GM21825 (cell line): ENCODE measurements at regions not wholly inside any gene's neighbourhood (a gene's known extent, or its start where the extent isn't known, plus 50 kb on each side); places are given as distances from the start of the nearest gene placed in this dataset.
"Not testable (repeated sequence)": the region's sequence is repeated elsewhere in the genome, so short reads cannot be mapped to it uniquely, and the experiment has no call there.

Source experiments
- ATAC-seq: cut with Tn5 transposase; IDR thresholded peaks from one replicate; pipeline ENCODE4 v1.9.1; 2021; ENCODE audit warnings: mild to moderate bottlenecking, moderate library complexity; ENCODE audit not compliant: unreplicated experiment

- peak; percentile 41 for ATAC-seq
Measured at GRCh38 chr3:72538070-72538745, 310.0 kb downstream of the SHQ1 start.

- ATAC-seq = no peak
Measured at GRCh38 chr3:72537448-72537847, 310.8 kb downstream of the SHQ1 start.

DNA sequence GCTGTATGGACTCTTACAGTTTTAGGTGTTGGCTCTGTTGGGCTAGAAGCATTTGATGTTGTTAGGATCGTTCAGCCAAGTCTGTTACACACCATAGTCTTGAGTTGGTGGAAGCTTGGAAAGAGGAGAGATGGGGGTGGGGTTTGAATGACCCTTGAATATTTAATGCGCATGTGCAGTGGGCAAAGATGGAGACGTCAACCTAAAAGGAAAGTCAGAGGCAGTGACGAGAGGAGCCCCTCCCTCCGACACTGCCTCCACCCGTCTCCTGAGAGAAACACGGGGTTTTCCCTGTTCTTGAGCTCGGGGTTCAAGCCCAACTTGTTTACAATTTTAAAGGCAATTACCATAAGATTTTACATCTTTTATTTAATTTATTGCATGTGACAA is 311.4 kb downstream of the SHQ1 start:
- no peak for ATAC-seq

- no peak for ATAC-seq
Measured at GRCh38 chr3:72536206-72536877, 311.9 kb downstream of the SHQ1 start.

DNA sequence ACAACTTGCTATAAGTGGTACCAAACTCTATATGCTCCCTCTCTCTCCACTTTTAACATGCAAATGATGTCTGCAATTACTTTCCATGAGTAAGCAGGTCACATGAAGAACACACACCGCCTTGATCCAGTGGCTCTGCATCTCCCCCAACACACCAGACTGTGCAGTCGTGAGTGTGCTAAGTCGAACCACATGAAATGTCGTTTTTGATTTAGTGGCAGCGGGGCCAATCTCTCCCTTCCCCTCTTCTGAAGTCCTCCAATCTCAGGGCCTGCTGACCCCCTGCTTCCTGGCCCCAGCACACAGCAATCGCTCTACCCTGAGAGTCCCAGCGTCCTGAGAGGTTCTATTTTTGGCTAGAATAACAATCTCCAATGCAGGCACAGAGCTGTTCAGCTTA is 312.5 kb downstream of the SHQ1 start:
- no peak for ATAC-seq

- no peak for ATAC-seq
Measured at GRCh38 chr3:72533591-72534473, 314.4 kb downstream of the SHQ1 start.

GRCh38 chr3:72530426-72530825 is 317.8 kb downstream of the SHQ1 start:
- ATAC-seq = no peak

- no peak for ATAC-seq
Measured at GRCh38 chr3:72529081-72529480, 319.2 kb downstream of the SHQ1 start.

DNA sequence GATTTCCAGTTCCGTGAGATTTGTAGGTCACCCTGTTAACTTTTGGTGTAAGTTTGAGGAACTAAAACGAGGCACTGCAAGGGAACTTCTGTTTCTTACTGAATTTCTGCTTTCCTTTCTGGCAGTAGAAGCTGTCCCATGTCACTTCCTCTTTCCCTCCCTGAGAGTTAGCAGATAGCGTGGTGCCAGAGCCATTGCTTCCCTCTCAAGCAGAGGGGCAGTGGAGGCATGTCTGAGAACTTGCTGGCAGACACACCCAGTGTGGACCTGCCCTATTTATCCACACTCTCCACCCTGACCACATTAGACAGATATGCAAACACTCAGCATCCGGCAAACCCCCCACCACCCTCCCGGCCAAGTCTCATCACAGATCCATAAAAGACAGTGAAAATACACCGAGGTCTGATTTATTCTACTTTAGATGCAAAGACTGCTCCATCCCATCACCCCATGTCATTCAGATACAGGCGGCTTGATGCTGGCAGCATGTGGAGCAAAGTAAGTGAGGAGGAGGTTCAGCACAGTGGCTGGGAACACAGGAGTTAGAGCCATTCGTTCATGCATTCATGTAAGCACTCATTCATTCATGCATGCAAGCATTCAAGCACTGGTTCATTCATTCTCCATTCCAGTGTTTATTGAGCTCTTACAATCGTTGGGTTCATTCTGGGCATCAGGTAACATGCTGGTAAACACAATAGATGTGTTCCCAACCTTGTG is 324.7 kb downstream of the SHQ1 start:
- ATAC-seq = peak; percentile 80

DNA sequence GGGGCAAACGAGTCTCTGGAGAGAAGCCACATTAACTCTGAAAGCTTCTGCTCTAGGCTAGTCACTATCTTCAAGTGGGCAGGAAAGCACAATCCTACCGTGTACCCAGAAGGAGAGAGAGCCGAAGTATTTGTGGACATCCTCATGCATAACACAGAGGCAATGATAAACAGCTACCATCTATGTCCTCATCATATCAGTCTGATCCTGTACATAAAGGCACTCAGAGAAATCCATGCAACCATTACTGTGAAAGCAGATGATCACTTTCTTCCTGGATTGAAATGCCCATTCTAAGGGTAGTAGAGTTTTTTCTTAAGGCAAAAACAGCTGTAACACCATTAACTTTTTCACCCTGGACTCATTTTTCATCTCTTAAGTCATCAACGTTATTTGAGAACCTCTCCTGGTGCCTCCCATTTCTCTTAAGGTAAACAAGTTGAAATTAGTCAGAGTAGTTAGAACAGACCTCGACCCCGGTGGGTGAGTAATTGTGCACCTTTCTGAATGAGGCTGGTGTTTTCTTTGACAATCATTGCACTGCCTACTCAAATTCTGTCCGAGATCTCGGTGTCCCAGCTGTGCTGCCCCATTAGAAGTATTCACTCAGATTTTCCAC is 327.4 kb downstream of the SHQ1 start:
- ATAC-seq = no peak

GRCh38 chr3:72519946-72520604 is 328.2 kb downstream of the SHQ1 start:
- ATAC-seq = no peak

DNA sequence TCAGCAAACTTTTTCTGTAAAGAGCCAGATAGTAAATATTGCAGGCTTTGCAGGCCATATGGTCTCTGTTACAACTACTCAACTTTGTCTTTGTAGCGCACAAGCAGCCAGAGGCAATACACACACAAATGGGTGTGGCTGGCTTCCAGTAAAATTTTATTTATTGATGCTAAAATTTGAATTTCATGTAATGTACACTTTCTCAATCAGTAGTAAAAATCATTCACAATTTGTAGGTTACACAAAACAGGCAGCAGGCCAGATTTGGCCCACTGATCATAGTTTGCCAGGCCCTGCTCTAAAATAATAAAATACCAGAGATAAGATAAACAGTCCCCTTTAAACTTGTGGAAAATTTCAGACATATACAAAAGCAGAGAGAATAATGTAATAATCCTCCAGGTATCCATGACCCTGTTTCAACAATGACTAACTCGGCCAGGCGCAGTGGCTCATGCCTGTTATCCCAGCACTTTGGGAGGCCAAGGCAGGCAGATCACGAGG is 330.3 kb downstream of the SHQ1 start:
- no peak for ATAC-seq

GRCh38 chr3:72517336-72517735 is 330.9 kb downstream of the SHQ1 start:
- ATAC-seq = no peak

DNA sequence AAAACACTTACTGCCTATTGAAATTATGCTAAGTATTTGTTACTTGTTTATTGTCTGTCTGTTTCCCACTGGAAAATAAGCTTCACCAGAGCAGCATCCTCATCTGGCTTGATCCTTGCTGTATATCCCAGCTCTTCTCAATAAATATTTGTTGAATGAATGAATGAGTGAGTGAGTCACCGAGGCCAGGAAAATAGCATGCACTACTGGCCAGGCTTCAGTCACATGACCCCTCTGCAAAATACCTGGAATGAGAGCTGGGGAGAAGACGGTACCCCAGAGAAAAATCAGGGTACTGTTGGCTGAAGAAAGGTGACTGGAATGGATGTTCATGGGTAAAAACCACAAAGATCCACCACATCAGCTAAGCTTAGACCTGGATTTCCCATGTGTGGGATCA is 331.9 kb downstream of the SHQ1 start:
- no peak for ATAC-seq

DNA sequence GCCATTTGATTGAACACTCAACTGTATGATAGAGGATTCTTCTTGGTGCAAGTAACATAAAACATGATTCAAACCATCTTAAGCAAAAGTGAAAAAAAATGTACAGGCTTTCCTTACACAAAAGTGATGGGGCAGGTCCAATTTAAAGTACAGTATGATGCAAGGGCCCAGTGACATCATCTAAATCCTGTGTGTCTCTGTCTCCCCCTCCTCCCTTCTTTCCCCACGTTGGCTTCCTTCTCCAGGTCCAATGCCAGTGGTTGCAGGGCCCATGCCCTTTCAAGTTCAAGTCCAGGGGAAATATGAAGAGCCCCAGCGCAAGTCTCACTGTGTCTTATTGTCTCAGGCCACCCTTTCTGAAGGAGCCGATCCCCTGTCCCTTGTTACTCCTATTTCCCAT is 332.3 kb downstream of the SHQ1 start:
- ATAC-seq = no peak

- ATAC-seq = no peak
Measured at GRCh38 chr3:72515281-72515680, 333.0 kb downstream of the SHQ1 start.

- no peak for ATAC-seq
Measured at GRCh38 chr3:72510247-72510646, 338.0 kb downstream of the SHQ1 start.

DNA sequence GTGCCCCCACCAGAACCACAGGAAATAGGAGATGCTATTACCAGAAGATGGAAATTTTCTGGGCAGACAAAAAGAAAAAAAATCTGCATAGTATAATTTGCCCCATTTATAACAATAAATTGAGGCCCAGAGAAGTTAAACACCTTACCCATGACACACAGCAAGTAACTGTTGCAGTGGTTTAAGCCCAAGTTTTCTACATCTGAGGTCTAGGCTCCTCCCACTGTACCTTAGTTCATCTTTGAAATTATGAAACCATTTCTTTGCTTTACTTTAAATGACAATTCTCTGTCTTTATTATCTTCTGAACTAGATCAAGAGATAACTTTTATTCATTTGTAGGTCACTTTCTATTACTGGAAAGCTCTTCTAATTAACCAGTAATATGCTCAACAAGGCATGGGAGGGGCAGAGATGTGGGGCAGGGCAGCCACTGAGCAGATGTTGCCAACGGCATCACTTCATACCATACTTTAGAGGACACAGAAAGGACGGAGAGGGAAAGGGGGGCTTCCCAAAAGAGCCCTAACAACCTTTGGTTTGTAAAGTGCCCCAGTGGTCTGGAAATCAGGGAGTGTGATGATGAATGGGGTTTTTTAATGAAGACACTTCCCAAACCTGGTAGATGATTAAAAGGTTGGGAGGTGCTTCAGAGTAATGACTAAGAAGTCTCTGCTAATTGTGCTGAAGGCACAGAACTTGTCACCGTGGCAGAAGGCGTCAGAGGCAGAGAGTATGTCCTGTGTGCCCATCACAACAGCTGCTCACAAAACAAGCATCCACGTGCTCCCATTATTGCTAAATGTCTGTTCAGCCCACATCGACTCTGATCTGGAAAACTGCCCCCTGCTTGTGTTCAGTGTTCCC is 342.5 kb downstream of the SHQ1 start:
- ATAC-seq = no peak

DNA sequence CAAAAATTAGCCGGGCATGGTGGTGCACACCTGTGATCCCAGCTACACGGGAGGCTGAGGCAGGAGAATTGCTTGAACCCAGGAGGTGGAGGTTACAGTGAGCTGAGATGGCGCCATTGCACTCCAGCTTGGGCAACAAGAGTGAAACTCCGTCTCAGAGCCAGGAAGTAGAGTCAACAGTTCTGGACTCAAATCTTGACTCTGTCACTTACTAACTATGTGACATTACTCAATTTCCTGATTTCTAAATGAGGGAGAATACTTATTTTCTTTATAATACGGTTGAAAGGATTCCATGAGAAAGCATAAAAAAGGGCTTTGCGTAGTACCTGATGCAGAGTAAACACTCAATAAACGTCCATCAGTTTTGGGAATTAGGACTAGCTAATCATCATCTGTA is 350.7 kb downstream of the SHQ1 start:
- not testable (repeated sequence) for ATAC-seq
